ENCODE measurements at regions not wholly inside any gene's neighbourhood (a gene's known extent, or its start where the extent isn't known, plus 50 kb on each side); places are given as distances from the start of the nearest gene placed in this dataset.
"Not testable (repeated sequence)": the region's sequence is repeated elsewhere in the genome, so short reads cannot be mapped to it uniquely, and the experiment has no call there.

DNA sequence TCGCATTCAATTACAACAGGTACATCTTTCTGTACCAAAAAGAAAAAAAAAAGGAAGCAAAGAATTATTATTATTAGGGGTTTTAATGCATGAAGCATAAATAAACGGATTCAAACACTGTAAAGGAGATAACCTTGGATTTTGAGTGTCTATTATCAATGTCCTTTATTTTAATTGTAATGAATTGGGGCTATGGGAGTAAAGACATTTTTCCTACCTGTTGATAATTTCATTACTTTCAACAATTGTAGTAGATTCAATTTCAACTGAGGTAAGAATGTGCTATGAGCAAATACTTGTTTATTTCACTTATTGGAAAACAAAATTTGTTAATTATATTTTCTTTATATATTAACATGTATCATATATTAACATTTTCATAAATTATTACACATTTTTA, 855.6 kb downstream of the KCNJ2 start:
- Histone ChIP-seq H3K36me3 (ENCODE audit: control insufficient read depth in 1 of 2, insufficient read depth in 2 of 2, low read length in 2 of 2) (no peaks in the 10 kb centered on the region), H3K79me2 (ENCODE audit: control insufficient read depth, insufficient read depth, low read length, poor library complexity) (no peaks in the 10 kb centered on the region), H3K14ac (ENCODE audit: low read length) (no peak overlapping the region), H3K18ac (ENCODE audit: low read length) (no peak overlapping the region), H2BK5ac (ENCODE audit: low read depth, low read length, poor library complexity) (no peak overlapping the region), H3K23ac (ENCODE audit: low read length) (no peak overlapping the region), H2AK5ac (ENCODE audit: low read length) (no peak overlapping the region), H3K4me1 (ENCODE audit: control insufficient read depth in 1 of 2, insufficient read depth in 2 of 2, low read length in 2 of 2) (peaks cover 0 to 6% of the 10 kb centered on the region in 2 experiments), H3K27me3 (ENCODE audit: insufficient read depth, low read length) (no peaks in the 10 kb centered on the region), H3K4ac (ENCODE audit: low read depth, low read length) (no peak overlapping the region), H2AFZ (ENCODE audit: insufficient read depth, low read length, poor library complexity) (no peak overlapping the region), H3K4me3 (ENCODE audit: low read depth, low read length) (no peak overlapping the region), H3K27ac (ENCODE audit: low read depth, low read length) (no peak overlapping the region), H4K91ac (ENCODE audit: low read depth, low read length) (no peak overlapping the region), H4K8ac (ENCODE audit: low read depth, low read length) (no peak overlapping the region), H2BK12ac (ENCODE audit: low read length) (no peak overlapping the region), H3K79me1 (ENCODE audit: low read length) (peaks cover 4% of the 10 kb centered on the region), H3K9me3 (ENCODE audit: insufficient read depth, low read depth, low read length) (no peaks in the 10 kb centered on the region), H4K12ac (ENCODE audit: low read depth, low read length) (no peak overlapping the region), H2BK120ac (ENCODE audit: insufficient read depth, low read length, poor library complexity) (no peak overlapping the region), H3K4me2 (ENCODE audit: low read length) (no peak overlapping the region), H3K9ac (ENCODE audit: low read length) (no peak overlapping the region)
- no peak for DNase-seq
- WGBS (ENCODE audit: extremely low coverage, insufficient coverage, insufficient read length): no CpG with 5 or more reads among the region's 2 CpGs

DNA sequence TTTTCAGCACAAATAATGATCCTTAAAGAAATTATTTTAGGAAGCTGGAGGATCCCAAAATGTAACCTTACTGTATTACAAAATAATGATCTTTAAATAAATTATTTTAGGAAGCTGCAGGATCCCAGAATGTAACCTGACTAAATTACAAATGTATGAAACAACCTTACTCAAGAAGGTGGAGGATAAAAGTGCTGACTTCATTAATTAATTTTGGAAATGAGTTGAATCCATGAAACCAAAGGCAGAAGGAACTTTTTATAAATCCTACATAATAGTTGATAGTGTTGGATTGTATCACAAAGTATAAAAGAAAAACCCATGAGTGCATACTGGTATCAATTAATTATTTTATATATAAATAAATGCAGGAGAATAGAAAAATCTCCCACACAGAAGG, 859.9 kb downstream of the KCNJ2 start:
- no peaks in the 10 kb centered on the region for H3K36me3 ChIP-seq (ENCODE audit: control insufficient read depth in 1 of 2, insufficient read depth in 2 of 2, low read length in 2 of 2)
- no peak overlapping the region for H2AK5ac ChIP-seq (ENCODE audit: low read length)
- H2BK120ac ChIP-seq (ENCODE audit: insufficient read depth, low read length, poor library complexity): no peak overlapping the region
- peaks cover 4% of the 10 kb centered on the region in 2 experiments for H3K4me1 ChIP-seq (ENCODE audit: control insufficient read depth in 1 of 2, insufficient read depth in 2 of 2, low read length in 2 of 2)
- H3K9me3 ChIP-seq (ENCODE audit: insufficient read depth, low read depth, low read length): no peaks in the 10 kb centered on the region
- H3K23ac ChIP-seq (ENCODE audit: low read length): no peak overlapping the region
- no peak overlapping the region for H4K12ac ChIP-seq (ENCODE audit: low read depth, low read length)
- H3K9ac ChIP-seq (ENCODE audit: low read length): no peak overlapping the region
- H4K91ac ChIP-seq (ENCODE audit: low read depth, low read length): no peak overlapping the region
- H3K79me1 ChIP-seq (ENCODE audit: low read length): no peaks in the 10 kb centered on the region
- H3K27ac ChIP-seq (ENCODE audit: low read depth, low read length): no peak overlapping the region
- H3K4me2 ChIP-seq (ENCODE audit: low read length): no peak overlapping the region
- DNase-seq: no peak
- H2BK12ac ChIP-seq (ENCODE audit: low read length): no peak overlapping the region
- H2AFZ ChIP-seq (ENCODE audit: insufficient read depth, low read length, poor library complexity): no peak overlapping the region
- H3K4me3 ChIP-seq (ENCODE audit: low read depth, low read length): no peak overlapping the region
- no peak overlapping the region for H3K14ac ChIP-seq (ENCODE audit: low read length)
- H2BK5ac ChIP-seq (ENCODE audit: low read depth, low read length, poor library complexity): no peak overlapping the region
- no peaks in the 10 kb centered on the region for H3K27me3 ChIP-seq (ENCODE audit: insufficient read depth, low read length)
- H3K18ac ChIP-seq (ENCODE audit: low read length): no peak overlapping the region
- no peak overlapping the region for H3K4ac ChIP-seq (ENCODE audit: low read depth, low read length)
- no peaks in the 10 kb centered on the region for H3K79me2 ChIP-seq (ENCODE audit: control insufficient read depth, insufficient read depth, low read length, poor library complexity)
- no peak overlapping the region for H4K8ac ChIP-seq (ENCODE audit: low read depth, low read length)

DNA sequence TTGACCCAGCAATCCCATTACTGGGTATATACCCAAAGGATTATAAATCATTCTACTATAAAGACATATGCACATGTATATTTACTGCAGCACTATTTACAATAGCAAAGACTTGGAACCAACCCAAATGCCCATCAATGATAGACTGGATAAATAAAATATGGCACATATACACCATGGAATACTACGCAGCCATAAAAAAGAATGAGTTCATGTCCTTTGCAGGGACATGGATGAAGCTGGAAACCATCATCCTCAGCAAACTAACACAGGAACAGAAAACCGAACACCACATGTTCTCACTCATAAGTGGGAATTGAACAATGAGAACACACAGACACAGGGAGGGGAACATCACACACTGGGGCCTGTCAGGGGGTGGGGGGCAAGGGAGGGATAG, 862.0 kb downstream of the KCNJ2 start:
- not testable (repeated sequence) for H3K27ac ChIP-seq (ENCODE audit: low read depth, low read length); H3K79me2 ChIP-seq (ENCODE audit: control insufficient read depth, insufficient read depth, low read length, poor library complexity)

DNA sequence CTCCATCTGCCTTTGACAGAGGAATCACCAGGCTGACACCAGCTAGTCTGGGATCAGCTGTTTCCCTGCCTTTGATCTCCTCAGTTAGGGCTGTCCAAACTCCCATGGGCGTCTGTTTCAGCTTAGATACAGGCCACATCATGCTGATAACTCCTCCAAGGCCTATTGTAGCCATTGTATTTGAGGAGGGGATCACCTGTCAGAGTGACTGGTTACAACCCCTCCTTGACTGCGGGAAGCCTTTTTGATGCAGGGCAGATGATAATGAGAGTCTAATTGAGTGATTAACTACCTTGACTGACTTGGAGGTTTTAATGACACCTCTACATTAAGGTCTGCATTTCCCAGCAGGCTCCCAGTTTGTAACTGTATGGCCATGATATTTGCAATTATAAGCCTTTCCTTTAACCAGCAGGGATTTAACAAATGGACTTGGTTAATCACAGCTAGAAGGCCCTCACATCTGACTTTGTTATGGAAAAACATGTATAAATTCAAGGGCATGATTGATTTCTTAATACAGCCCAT, 863.5 kb downstream of the KCNJ2 start:
- H3K14ac ChIP-seq (ENCODE audit: low read length): no peak overlapping the region
- no peak overlapping the region for H4K12ac ChIP-seq (ENCODE audit: low read depth, low read length)
- peak overlapping the region; percentile 51 for H2BK120ac ChIP-seq (ENCODE audit: insufficient read depth, low read length, poor library complexity)
- peak overlapping the region; percentile 4 for H4K8ac ChIP-seq (ENCODE audit: low read depth, low read length)
- no peak overlapping the region for H2AFZ ChIP-seq (ENCODE audit: insufficient read depth, low read length, poor library complexity)
- no peaks in the 10 kb centered on the region for H3K9me3 ChIP-seq (ENCODE audit: insufficient read depth, low read depth, low read length)
- H3K4ac ChIP-seq (ENCODE audit: low read depth, low read length): no peak overlapping the region
- no peaks in the 10 kb centered on the region for H3K79me2 ChIP-seq (ENCODE audit: control insufficient read depth, insufficient read depth, low read length, poor library complexity)
- no CpG with 5 or more reads among the region's 2 CpGs for WGBS (ENCODE audit: extremely low coverage, insufficient coverage, insufficient read length)
- no peaks in the 10 kb centered on the region for H3K36me3 ChIP-seq (ENCODE audit: control insufficient read depth in 1 of 2, insufficient read depth in 2 of 2, low read length in 2 of 2)
- H3K9ac ChIP-seq (ENCODE audit: low read length): no peak overlapping the region
- no peak overlapping the region for H3K4me2 ChIP-seq (ENCODE audit: low read length)
- peak overlapping the region; percentile 31 for H2BK12ac ChIP-seq (ENCODE audit: low read length)
- peak overlapping the region; percentile 66 for H3K27ac ChIP-seq (ENCODE audit: low read depth, low read length)
- H3K79me1 ChIP-seq (ENCODE audit: low read length): peaks cover 2% of the 10 kb centered on the region
- DNase-seq: no peak
- no peak overlapping the region for H3K23ac ChIP-seq (ENCODE audit: low read length)
- peak overlapping the region; percentile 71 for H3K18ac ChIP-seq (ENCODE audit: low read length)
- no peak overlapping the region for H4K91ac ChIP-seq (ENCODE audit: low read depth, low read length)
- no peak overlapping the region for H3K4me3 ChIP-seq (ENCODE audit: low read depth, low read length)
- no peak overlapping the region for H2AK5ac ChIP-seq (ENCODE audit: low read length)
- H3K27me3 ChIP-seq (ENCODE audit: insufficient read depth, low read length): no peaks in the 10 kb centered on the region
- no peak overlapping the region for H2BK5ac ChIP-seq (ENCODE audit: low read depth, low read length, poor library complexity)
- H3K4me1 ChIP-seq (ENCODE audit: control insufficient read depth in 1 of 2, insufficient read depth in 2 of 2, low read length in 2 of 2): peaks cover 4% of the 10 kb centered on the region in 2 experiments

More for the DNA sequence above, 862.0 kb downstream of the KCNJ2 start:
- Histone ChIP-seq H4K91ac (ENCODE audit: low read depth, low read length) (peak overlapping the region; percentile 77), H2BK120ac (ENCODE audit: insufficient read depth, low read length, poor library complexity) (peak overlapping the region; percentile 43)
- H3K14ac ChIP-seq (ENCODE audit: low read length); H4K8ac ChIP-seq (ENCODE audit: low read depth, low read length); H3K79me1 ChIP-seq (ENCODE audit: low read length); H3K9ac ChIP-seq (ENCODE audit: low read length); H3K18ac ChIP-seq (ENCODE audit: low read length); H3K4ac ChIP-seq (ENCODE audit: low read depth, low read length); H2BK12ac ChIP-seq (ENCODE audit: low read length); H3K4me3 ChIP-seq (ENCODE audit: low read depth, low read length); H3K36me3 ChIP-seq (ENCODE audit: control insufficient read depth in 1 of 2, insufficient read depth in 2 of 2, low read length in 2 of 2); DNase-seq; H3K23ac ChIP-seq (ENCODE audit: low read length); H2BK5ac ChIP-seq (ENCODE audit: low read depth, low read length, poor library complexity); H3K9me3 ChIP-seq (ENCODE audit: insufficient read depth, low read depth, low read length); H2AFZ ChIP-seq (ENCODE audit: insufficient read depth, low read length, poor library complexity); H2AK5ac ChIP-seq (ENCODE audit: low read length); H3K4me2 ChIP-seq (ENCODE audit: low read length); H4K12ac ChIP-seq (ENCODE audit: low read depth, low read length); H3K27me3 ChIP-seq (ENCODE audit: insufficient read depth, low read length); H3K4me1 ChIP-seq (ENCODE audit: control insufficient read depth in 1 of 2, insufficient read depth in 2 of 2, low read length in 2 of 2): not testable (repeated sequence)
- no CpG with 5 or more reads among the region's 2 CpGs for WGBS (ENCODE audit: extremely low coverage, insufficient coverage, insufficient read length)
